Neural cell (in vitro differentiated cells): ENCODE measurements at regions not wholly inside any gene's neighbourhood (a gene's known extent, or its start where the extent isn't known, plus 50 kb on each side); places are given as distances from the start of the nearest gene placed in this dataset.

ENCODE experiments used
- EZH2 ChIP-seq: fragments of 200-600, 300-800 bp; shearing (Covaris generic), sonication (generic); IDR thresholded peaks from 2 replicates; pipeline ENCODE4 v1.6.1; 2014; ENCODE audit warnings: antibody characterized with exemption, low read length, borderline replicate concordance, mild to moderate bottlenecking; ENCODE audit not compliant: insufficient read depth, poor library complexity, severe bottlenecking
- POLR2AphosphoS5 ChIP-seq: IDR thresholded peaks from 2 replicates; pipeline ENCODE4 v1.6.1; 2012
- TAF1 ChIP-seq: IDR thresholded peaks from 2 replicates; pipeline ENCODE4 v1.6.1; 2012; ENCODE audit warnings: low read depth
- TF ChIP-seq, protein P1 (sequence below): fragments of 450-650 bp; IDR thresholded peaks from 2 replicates; pipeline ENCODE4 v1.5.1; 2014; ENCODE audit warnings: antibody characterized with exemption, mild to moderate bottlenecking, moderate library complexity; ENCODE audit not compliant: poor library complexity, severe bottlenecking
- TF ChIP-seq, protein P2 (sequence below): IDR thresholded peaks from 2 replicates; pipeline ENCODE4 v1.6.1; 2012; ENCODE audit warnings: borderline replicate concordance

DNA sequence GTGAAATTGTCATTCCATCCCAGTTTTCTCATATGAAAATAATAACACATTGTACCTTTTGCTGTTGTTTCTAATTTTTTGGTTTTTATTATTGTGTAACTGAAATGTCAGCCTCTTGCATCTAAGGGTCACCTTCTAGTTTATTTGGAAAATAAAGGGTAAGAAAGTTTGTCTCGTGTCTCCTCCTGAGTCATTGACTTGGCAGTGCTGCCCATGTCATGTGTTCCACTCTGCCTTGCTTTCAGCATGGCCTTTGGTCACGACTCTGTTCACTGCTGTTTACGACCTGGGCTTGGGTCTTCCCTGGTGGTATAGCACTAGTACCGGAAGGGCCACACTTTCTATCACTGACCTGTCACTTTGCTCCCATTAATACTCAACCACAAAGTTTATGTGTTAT lies 171.4 kb upstream of the RSPO3 start:
- TF ChIP-seq, protein P1, sequence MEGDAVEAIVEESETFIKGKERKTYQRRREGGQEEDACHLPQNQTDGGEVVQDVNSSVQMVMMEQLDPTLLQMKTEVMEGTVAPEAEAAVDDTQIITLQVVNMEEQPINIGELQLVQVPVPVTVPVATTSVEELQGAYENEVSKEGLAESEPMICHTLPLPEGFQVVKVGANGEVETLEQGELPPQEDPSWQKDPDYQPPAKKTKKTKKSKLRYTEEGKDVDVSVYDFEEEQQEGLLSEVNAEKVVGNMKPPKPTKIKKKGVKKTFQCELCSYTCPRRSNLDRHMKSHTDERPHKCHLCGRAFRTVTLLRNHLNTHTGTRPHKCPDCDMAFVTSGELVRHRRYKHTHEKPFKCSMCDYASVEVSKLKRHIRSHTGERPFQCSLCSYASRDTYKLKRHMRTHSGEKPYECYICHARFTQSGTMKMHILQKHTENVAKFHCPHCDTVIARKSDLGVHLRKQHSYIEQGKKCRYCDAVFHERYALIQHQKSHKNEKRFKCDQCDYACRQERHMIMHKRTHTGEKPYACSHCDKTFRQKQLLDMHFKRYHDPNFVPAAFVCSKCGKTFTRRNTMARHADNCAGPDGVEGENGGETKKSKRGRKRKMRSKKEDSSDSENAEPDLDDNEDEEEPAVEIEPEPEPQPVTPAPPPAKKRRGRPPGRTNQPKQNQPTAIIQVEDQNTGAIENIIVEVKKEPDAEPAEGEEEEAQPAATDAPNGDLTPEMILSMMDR, result no peak
- TF ChIP-seq EZH2 (no peak), TAF1 (no peak), POLR2AphosphoS5 (no peak)
- TF ChIP-seq, protein P2, sequence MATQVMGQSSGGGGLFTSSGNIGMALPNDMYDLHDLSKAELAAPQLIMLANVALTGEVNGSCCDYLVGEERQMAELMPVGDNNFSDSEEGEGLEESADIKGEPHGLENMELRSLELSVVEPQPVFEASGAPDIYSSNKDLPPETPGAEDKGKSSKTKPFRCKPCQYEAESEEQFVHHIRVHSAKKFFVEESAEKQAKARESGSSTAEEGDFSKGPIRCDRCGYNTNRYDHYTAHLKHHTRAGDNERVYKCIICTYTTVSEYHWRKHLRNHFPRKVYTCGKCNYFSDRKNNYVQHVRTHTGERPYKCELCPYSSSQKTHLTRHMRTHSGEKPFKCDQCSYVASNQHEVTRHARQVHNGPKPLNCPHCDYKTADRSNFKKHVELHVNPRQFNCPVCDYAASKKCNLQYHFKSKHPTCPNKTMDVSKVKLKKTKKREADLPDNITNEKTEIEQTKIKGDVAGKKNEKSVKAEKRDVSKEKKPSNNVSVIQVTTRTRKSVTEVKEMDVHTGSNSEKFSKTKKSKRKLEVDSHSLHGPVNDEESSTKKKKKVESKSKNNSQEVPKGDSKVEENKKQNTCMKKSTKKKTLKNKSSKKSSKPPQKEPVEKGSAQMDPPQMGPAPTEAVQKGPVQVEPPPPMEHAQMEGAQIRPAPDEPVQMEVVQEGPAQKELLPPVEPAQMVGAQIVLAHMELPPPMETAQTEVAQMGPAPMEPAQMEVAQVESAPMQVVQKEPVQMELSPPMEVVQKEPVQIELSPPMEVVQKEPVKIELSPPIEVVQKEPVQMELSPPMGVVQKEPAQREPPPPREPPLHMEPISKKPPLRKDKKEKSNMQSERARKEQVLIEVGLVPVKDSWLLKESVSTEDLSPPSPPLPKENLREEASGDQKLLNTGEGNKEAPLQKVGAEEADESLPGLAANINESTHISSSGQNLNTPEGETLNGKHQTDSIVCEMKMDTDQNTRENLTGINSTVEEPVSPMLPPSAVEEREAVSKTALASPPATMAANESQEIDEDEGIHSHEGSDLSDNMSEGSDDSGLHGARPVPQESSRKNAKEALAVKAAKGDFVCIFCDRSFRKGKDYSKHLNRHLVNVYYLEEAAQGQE, result no peak
